SK-N-MC (cell line): ENCODE measurements at regions not wholly inside any gene's neighbourhood (a gene's known extent, or its start where the extent isn't known, plus 50 kb on each side); places are given as distances from the start of the nearest gene placed in this dataset.

Experiments
- EZH2 ChIP-seq: fragments of 200-600 bp; sonication (generic); IDR thresholded peaks from one replicate; pipeline ENCODE4 v1.6.1; 2017; ENCODE audit warnings: antibody characterized with exemption
- POLR2AphosphoS5 ChIP-seq: IDR thresholded peaks from 2 replicates; pipeline ENCODE4 v1.6.1; 2012; ENCODE audit warnings: mild to moderate bottlenecking, low read depth, low read length, borderline replicate concordance

- TF ChIP-seq EZH2: no peak
- TF ChIP-seq POLR2AphosphoS5: no peak
Observed at GRCh38 chr2:52629944-52630343, 1137.7 kb upstream of the CHAC2 start.
